ENCODE measurements at regions not wholly inside any gene's neighbourhood (a gene's known extent, or its start where the extent isn't known, plus 50 kb on each side); places are given as distances from the start of the nearest gene placed in this dataset.

DNA sequence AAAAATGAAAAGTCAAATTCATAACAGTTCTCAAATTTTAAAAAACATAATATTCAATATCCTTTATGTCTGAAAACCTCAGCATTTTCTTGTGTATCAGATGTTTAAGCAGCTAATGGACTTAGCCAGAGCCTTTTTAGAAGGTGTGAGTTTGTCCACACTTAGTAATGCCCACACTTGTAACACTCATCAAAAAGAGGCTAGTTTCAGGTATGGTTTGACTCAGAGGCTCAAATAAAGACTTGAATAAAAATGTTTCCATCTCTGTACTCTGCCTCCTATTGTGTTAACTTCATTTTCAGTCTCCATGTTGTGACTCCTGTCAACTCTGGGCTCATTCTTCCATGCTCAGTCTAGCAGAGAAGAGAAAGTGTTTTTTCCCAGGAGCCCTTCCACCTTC is 311.6 kb downstream of the IRS1 start:
- H4K20me1 ChIP-seq (ENCODE audit: insufficient read depth, low read length), result no peaks in the 10 kb centered on the region
- TF ChIP-seq ZNF607 (CRISPR knock-in tag; IDR thresholded peaks at IDR 0.05; ENCODE audit: borderline replicate concordance) (no peak), ZNF367 (CRISPR knock-in tag; IDR thresholded peaks at IDR 0.05; ENCODE audit: borderline replicate concordance) (no peak), KDM1A (CRISPR knock-in tag; IDR thresholded peaks at IDR 0.05) (no peak), PHF21A (CRISPR knock-in tag; IDR thresholded peaks at IDR 0.05) (no peak), MED13 (CRISPR knock-in tag; IDR thresholded peaks at IDR 0.05) (no peak), NFYC (CRISPR knock-in tag; IDR thresholded peaks at IDR 0.05) (no peak), NPAS2 (CRISPR knock-in tag; IDR thresholded peaks at IDR 0.05; ENCODE audit: borderline replicate concordance) (no peak), NFIB (CRISPR knock-in tag; IDR thresholded peaks at IDR 0.05; ENCODE audit: borderline replicate concordance) (no peak), RBM22 (optimal IDR thresholded peaks at IDR 0.05; ENCODE audit: low read length) (no peak), MIER3 (CRISPR knock-in tag; IDR thresholded peaks at IDR 0.05; ENCODE audit: borderline replicate concordance) (no peak), ZC3H4 (CRISPR knock-in tag; IDR thresholded peaks at IDR 0.05; ENCODE audit: borderline replicate concordance) (no peak), PITX1 (CRISPR knock-in tag; IDR thresholded peaks at IDR 0.05) (no peak), ZNF552 (CRISPR knock-in tag; IDR thresholded peaks at IDR 0.05; ENCODE audit: borderline replicate concordance) (no peak)
- TF ChIP-seq, protein P1, sequence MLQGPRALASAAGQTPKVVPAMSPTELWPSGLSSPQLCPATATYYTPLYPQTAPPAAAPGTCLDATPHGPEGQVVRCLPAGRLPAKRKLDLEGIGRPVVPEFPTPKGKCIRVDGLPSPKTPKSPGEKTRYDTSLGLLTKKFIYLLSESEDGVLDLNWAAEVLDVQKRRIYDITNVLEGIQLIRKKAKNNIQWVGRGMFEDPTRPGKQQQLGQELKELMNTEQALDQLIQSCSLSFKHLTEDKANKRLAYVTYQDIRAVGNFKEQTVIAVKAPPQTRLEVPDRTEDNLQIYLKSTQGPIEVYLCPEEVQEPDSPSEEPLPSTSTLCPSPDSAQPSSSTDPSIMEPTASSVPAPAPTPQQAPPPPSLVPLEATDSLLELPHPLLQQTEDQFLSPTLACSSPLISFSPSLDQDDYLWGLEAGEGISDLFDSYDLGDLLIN (CRISPR knock-in tag; IDR thresholded peaks at IDR 0.05; ENCODE audit: borderline replicate concordance), result no peak
- TF ChIP-seq, protein P2, sequence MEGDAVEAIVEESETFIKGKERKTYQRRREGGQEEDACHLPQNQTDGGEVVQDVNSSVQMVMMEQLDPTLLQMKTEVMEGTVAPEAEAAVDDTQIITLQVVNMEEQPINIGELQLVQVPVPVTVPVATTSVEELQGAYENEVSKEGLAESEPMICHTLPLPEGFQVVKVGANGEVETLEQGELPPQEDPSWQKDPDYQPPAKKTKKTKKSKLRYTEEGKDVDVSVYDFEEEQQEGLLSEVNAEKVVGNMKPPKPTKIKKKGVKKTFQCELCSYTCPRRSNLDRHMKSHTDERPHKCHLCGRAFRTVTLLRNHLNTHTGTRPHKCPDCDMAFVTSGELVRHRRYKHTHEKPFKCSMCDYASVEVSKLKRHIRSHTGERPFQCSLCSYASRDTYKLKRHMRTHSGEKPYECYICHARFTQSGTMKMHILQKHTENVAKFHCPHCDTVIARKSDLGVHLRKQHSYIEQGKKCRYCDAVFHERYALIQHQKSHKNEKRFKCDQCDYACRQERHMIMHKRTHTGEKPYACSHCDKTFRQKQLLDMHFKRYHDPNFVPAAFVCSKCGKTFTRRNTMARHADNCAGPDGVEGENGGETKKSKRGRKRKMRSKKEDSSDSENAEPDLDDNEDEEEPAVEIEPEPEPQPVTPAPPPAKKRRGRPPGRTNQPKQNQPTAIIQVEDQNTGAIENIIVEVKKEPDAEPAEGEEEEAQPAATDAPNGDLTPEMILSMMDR (CRISPR knock-in tag; IDR thresholded peaks at IDR 0.05), result no peak
- TF ChIP-seq, protein P3, sequence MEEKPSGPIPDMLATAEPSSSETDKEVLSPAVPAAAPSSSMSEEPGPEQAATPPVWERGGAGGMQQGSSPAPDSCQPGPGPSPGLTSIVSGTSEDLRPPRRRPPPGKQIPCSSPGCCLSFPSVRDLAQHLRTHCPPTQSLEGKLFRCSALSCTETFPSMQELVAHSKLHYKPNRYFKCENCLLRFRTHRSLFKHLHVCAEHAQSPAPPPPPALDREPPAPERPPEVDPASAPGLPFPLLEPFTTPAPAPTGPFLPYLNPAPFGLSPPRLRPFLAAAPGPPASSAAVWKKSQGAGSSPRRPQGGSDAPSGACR (CRISPR knock-in tag; IDR thresholded peaks at IDR 0.05), result no peak
- no peak overlapping the region for H3K4me3 ChIP-seq (replicated peaks in 1 of 3; ENCODE audit: insufficient read depth in 1 of 3, low read depth in 2 of 3, low read length in 3 of 3)
- no peak overlapping the region for H3K27ac ChIP-seq (ENCODE audit: extremely low read length, insufficient read depth, low read length)
- FAIRE-seq, result no peak
- H3K36me3 ChIP-seq (replicated peaks in 1 of 2; ENCODE audit: control insufficient read depth in 1 of 2, insufficient read depth in 2 of 2, low read length in 2 of 2), result no peaks in the 10 kb centered on the region
- H3K4me1 ChIP-seq (ENCODE audit: insufficient read depth, low read length), result peaks cover 19% of the 10 kb centered on the region
- no TSS peak for BruUV-seq (replicated peaks)
- no peak overlapping the region for H3K9ac ChIP-seq (ENCODE audit: insufficient read depth, low read depth, low read length)
- ChIA-PET POLR2A (no interaction called here), CTCF (ENCODE audit: low intra/inter-chr PET ratio, low total read pairs) (no interaction called here)
- ATAC-seq, result no peak
- DNase-seq (ENCODE audit: low spot score), result no peak
- intact Hi-C loops (cut with micrococcal nuclease; ENCODE audit: unreplicated experiment), result no loop called here
- H3K27me3 ChIP-seq (ENCODE audit: control insufficient read depth in 1 of 2, insufficient read depth in 2 of 2, low read length in 2 of 2), result no peaks in the 10 kb centered on the region
- no peaks in the 10 kb centered on the region for H3K9me3 ChIP-seq (ENCODE audit: low read length)
- no peak overlapping the region for H2AFZ ChIP-seq (ENCODE audit: low read length)
- in situ Hi-C loops (cut with HindIII; ENCODE audit: extremely low pct_ligation_motif_present, low pct_unique_long_range_greater_than_20kb), result no loop called here
- no peak overlapping the region for H3K4me2 ChIP-seq (ENCODE audit: low read depth, low read length)
- no peaks in the 10 kb centered on the region for H3K79me2 ChIP-seq (ENCODE audit: insufficient read depth, low read length)
